ACHN (cell line): ENCODE measurements at regions not wholly inside any gene's neighbourhood (a gene's known extent, or its start where the extent isn't known, plus 50 kb on each side); places are given as distances from the start of the nearest gene placed in this dataset.

Experiments used
- DNase-seq: peaks from one replicate; pipeline ENCODE4 v3.0.0-alpha.2; 2015
- in situ Hi-C: cut with HindIII; loops from 2 replicates; pipeline ENCODE4 v1.10.0; 2017; ENCODE audit warnings: low sequenced_read_pairs, low pct_ligation_motif_present, low pct_unique_long_range_greater_than_20kb

- no peak for DNase-seq
- in situ Hi-C loops = no loop called here
These were observed 145.3 kb upstream of the ITGA4 start for GRCh38 chr2:181311837-181312236.

GRCh38 chr2:181312515-181312927 lies 144.7 kb upstream of the ITGA4 start:
- no peak for DNase-seq
- in situ Hi-C loops = no loop called here

GRCh38 chr2:181313845-181314244 lies 143.3 kb upstream of the ITGA4 start:
- in situ Hi-C loops = no loop called here
- DNase-seq = no peak

GRCh38 chr2:181314551-181314950 lies 142.6 kb upstream of the ITGA4 start:
- DNase-seq = no peak
- in situ Hi-C loops = no loop called here

GRCh38 chr2:181317511-181317910 lies 139.7 kb upstream of the ITGA4 start:
- in situ Hi-C loops = no loop called here
- no peak for DNase-seq

GRCh38 chr2:181318504-181319280 lies 138.5 kb upstream of the ITGA4 start:
- no peak for DNase-seq
- in situ Hi-C loops = no loop called here

- DNase-seq = no peak
- in situ Hi-C loops = no loop called here
These were observed 137.9 kb upstream of the ITGA4 start for GRCh38 chr2:181319286-181319685.

GRCh38 chr2:181320638-181321037 lies 136.5 kb upstream of the ITGA4 start:
- in situ Hi-C loops = no loop called here
- DNase-seq = no peak

GRCh38 chr2:181324912-181325311 lies 132.3 kb upstream of the ITGA4 start:
- in situ Hi-C loops = no loop called here
- DNase-seq = no peak

GRCh38 chr2:181326661-181327060 lies 130.5 kb upstream of the ITGA4 start:
- in situ Hi-C loops = no loop called here
- DNase-seq = no peak

- DNase-seq = no peak
- in situ Hi-C loops = no loop called here
These were observed 126.9 kb upstream of the ITGA4 start for GRCh38 chr2:181330286-181330685.

- in situ Hi-C loops = no loop called here
- no peak for DNase-seq
These were observed 125.1 kb upstream of the ITGA4 start for GRCh38 chr2:181332044-181332605.

- DNase-seq = no peak
- in situ Hi-C loops = no loop called here
These were observed 122.9 kb upstream of the ITGA4 start for GRCh38 chr2:181334158-181334826.

GRCh38 chr2:181340891-181341290 lies 116.3 kb upstream of the ITGA4 start:
- in situ Hi-C loops = no loop called here
- DNase-seq = no peak

GRCh38 chr2:181341855-181342600 lies 115.2 kb upstream of the ITGA4 start:
- no peak for DNase-seq
- in situ Hi-C loops = no loop called here

- in situ Hi-C loops = no loop called here
- no peak for DNase-seq
These were observed 108.9 kb upstream of the ITGA4 start for GRCh38 chr2:181348107-181348837.

GRCh38 chr2:181352158-181352557 lies 105.0 kb upstream of the ITGA4 start:
- no peak for DNase-seq
- in situ Hi-C loops = no loop called here

- in situ Hi-C loops = no loop called here
- peak; percentile 43 for DNase-seq
These were observed 102.6 kb upstream of the ITGA4 start for GRCh38 chr2:181354626-181355025.
